CD14-positive monocyte (primary cell): ENCODE measurements at regions not wholly inside any gene's neighbourhood (a gene's known extent, or its start where the extent isn't known, plus 50 kb on each side); places are given as distances from the start of the nearest gene placed in this dataset.

Source experiments
- DNase-seq, 3 donors: peaks; one replicate each; pipeline ENCODE4 v3.0.0-alpha.2; 2011 to 2022
- H2AFZ ChIP-seq: 2 replicates; pipeline ENCODE4 v1.6.0; 2012; ENCODE audit warnings: mild to moderate bottlenecking, low read depth, low read length, inconsistent platforms; ENCODE audit not compliant: insufficient read depth, poor library complexity, severe bottlenecking
- H3K27ac ChIP-seq, 2 donors: 1 replicate in 1 of 2; 2 replicates in 1 of 2; pipeline ENCODE4 v1.5.1; 2012 to 2013; ENCODE audit warnings: low read length in 2 of 2, control low read depth in 1 of 2, inconsistent platforms in 1 of 2, low read depth in 1 of 2, mild to moderate bottlenecking in 1 of 2
- H3K27me3 ChIP-seq, 2 donors: one replicate each; pipeline versions ENCODE4 v1.6.0 to v1.6.1; 2011 to 2013; ENCODE audit warnings: low read length in 2 of 2; ENCODE audit not compliant: control insufficient read depth in 2 of 2, insufficient read depth in 2 of 2
- H3K36me3 ChIP-seq, 2 donors: replicated peaks in 1 of 2; 1 replicate in 1 of 2; 2 replicates in 1 of 2; pipeline versions ENCODE4 v1.5.1 to v1.6.1; 2012 to 2013; ENCODE audit warnings: low read length in 2 of 2, control low read depth in 1 of 2, inconsistent platforms in 1 of 2, mild to moderate bottlenecking in 1 of 2; ENCODE audit not compliant: insufficient read depth in 2 of 2, control insufficient read depth in 1 of 2
- H3K4me1 ChIP-seq, 2 donors: 1 replicate in 1 of 2; 2 replicates in 1 of 2; pipeline versions ENCODE4 v1.5.1 to v1.6.1; 2012 to 2013; ENCODE audit warnings: low read length in 2 of 2, control low read depth in 1 of 2, inconsistent platforms in 1 of 2, mild to moderate bottlenecking in 1 of 2, moderate library complexity in 1 of 2; ENCODE audit not compliant: insufficient read depth in 2 of 2, control insufficient read depth in 1 of 2
- H3K4me2 ChIP-seq: replicated peaks from 2 replicates; pipeline ENCODE3; 2012; ENCODE audit warnings: low read length, moderate library complexity, mild to moderate bottlenecking; ENCODE audit not compliant: poor library complexity, severe bottlenecking; ENCODE audit errors: extremely low read depth
- H3K4me3 ChIP-seq, 3 experiments: fragments of 200-600 bp in 1 of 3; sonication (generic) in 1 of 3; replicated peaks in 1 of 3; 1 replicate in 2 of 3; 2 replicates in 1 of 3; pipeline ENCODE4 v1.5.1; 2011 to 2013; ENCODE audit warnings: low read length in 3 of 3, mild to moderate bottlenecking in 3 of 3, control low read depth in 2 of 3, low read depth in 2 of 3, inconsistent platforms in 1 of 3, moderate library complexity in 1 of 3
- H3K79me2 ChIP-seq: 2 replicates; pipeline ENCODE4 v1.6.0; 2012; ENCODE audit warnings: mild to moderate bottlenecking, control low read depth, inconsistent platforms, low read length, moderate library complexity; ENCODE audit not compliant: insufficient read depth
- H3K9ac ChIP-seq: 2 replicates; pipeline ENCODE4 v1.6.0; 2017; ENCODE audit warnings: low read length, mild to moderate bottlenecking; ENCODE audit not compliant: insufficient read depth, poor library complexity, severe bottlenecking
- H3K9me3 ChIP-seq, 2 donors: replicated peaks in 1 of 2; 1 replicate in 1 of 2; 2 replicates in 1 of 2; pipeline versions ENCODE4 v1.5.1 to v1.6.1; 2012 to 2013; ENCODE audit warnings: low read length in 2 of 2, control low read depth in 1 of 2; ENCODE audit not compliant: control insufficient read depth in 1 of 2, insufficient read depth in 1 of 2
- H4K20me1 ChIP-seq: 2 replicates; pipeline ENCODE4 v1.6.0; 2012; ENCODE audit warnings: mild to moderate bottlenecking, low read length, control low read depth, moderate library complexity; ENCODE audit not compliant: insufficient read depth
- H3K27ac Mint-ChIP-seq, 7 donors: one replicate each; pipeline ENCODE4 v1.8.0; 2020; ENCODE audit warnings: mild to moderate bottlenecking in 7 of 7, mixed read lengths in 7 of 7, moderate library complexity in 6 of 7, inconsistent platforms in 2 of 7
- H3K27me3 Mint-ChIP-seq, 3 donors: one replicate each; pipeline ENCODE4 v1.8.0; 2021 to 2022; ENCODE audit warnings: low read depth in 3 of 3, mild to moderate bottlenecking in 3 of 3, mixed read lengths in 3 of 3, moderate library complexity in 3 of 3, inconsistent platforms in 1 of 3
- H3K36me3 Mint-ChIP-seq, 2 donors: one replicate each; pipeline ENCODE4 v1.8.0; 2020; ENCODE audit warnings: mixed read lengths in 2 of 2, inconsistent platforms in 1 of 2, mild to moderate bottlenecking in 1 of 2
- H3K4me1 Mint-ChIP-seq: one replicate; pipeline ENCODE4 v1.8.0; 2020; ENCODE audit warnings: mild to moderate bottlenecking, mixed read lengths
- H3K4me3 Mint-ChIP-seq, 2 donors: one replicate each; pipeline ENCODE4 v1.8.0; 2020; ENCODE audit warnings: mild to moderate bottlenecking in 2 of 2, mixed read lengths in 2 of 2, moderate library complexity in 1 of 2
- H3K9me3 Mint-ChIP-seq, 7 donors: one replicate each; pipeline ENCODE4 v1.8.0; 2020 to 2022; ENCODE audit warnings: mixed read lengths in 7 of 7, mild to moderate bottlenecking in 6 of 7, moderate library complexity in 6 of 7, inconsistent platforms in 2 of 7
- CTCF ChIP-seq: fragments of 200-600 bp; IDR thresholded peaks from one replicate; pipeline ENCODE4 v1.8.0; 2022; ENCODE audit warnings: antibody characterized with exemption, mild to moderate bottlenecking
- WGBS: methylation state at CpG from one replicate; pipeline ENCODE4 v1.1.5; 2013; ENCODE audit warnings: missing lambda C conversion rate; ENCODE audit not compliant: insufficient coverage; 5-methylcytosine and 5-hydroxymethylcytosine counted together
- intact Hi-C, 2 donors: fragments of 100-400 bp; cut with micrococcal nuclease; formaldehyde crosslinking; loops; one replicate each; pipeline versions ENCODE4 v1.15.0 to v1.15.1; 2023

DNA sequence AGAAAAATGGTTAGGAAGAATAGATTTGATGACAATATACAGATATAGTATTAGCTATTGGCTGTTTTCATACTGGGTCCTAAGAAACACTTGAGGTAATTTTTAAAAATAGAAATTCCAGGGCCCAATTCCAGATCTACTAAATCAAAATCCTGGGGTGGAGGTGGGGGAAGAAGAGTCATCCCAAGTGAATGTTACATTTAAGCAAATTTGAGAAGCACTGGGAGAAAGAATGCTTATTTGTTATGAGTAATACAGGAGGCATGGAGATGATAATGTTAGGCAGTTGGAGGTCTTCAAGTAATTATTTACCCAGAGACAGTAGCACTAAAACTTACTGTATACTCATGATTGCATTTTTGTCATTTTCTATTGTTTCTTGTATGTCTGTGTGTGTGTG is 93.0 kb upstream of the DAB2 start:
- Histone ChIP-seq H3K9me3 (no peaks in the 10 kb centered on the region), H3K27ac (no peak overlapping the region), H3K4me1 (peaks cover 3 to 4% of the 10 kb centered on the region in 2 donors), H3K79me2 (no peaks in the 10 kb centered on the region), H3K36me3 (no peaks in the 10 kb centered on the region), H3K27me3 (no peaks in the 10 kb centered on the region), H3K4me2 (no peak overlapping the region), H3K9ac (no peak overlapping the region), H3K4me3 (no peak overlapping the region), H2AFZ (no peak overlapping the region), H4K20me1 (no peaks in the 10 kb centered on the region)
- intact Hi-C loops, result no loop called here
- H3K4me3 Mint-ChIP-seq, result no peak overlapping the region
- TF ChIP-seq CTCF, result no peak
- no peaks in the 10 kb centered on the region for H3K36me3 Mint-ChIP-seq
- no peak overlapping the region for H3K27ac Mint-ChIP-seq
- H3K9me3 Mint-ChIP-seq, result peaks cover 0 to 4% (median 0%) of the 10 kb centered on the region in 7 donors
- H3K4me1 Mint-ChIP-seq, result peaks cover 12% of the 10 kb centered on the region
- DNase-seq, result no peak
- no peaks in the 10 kb centered on the region for H3K27me3 Mint-ChIP-seq

DNA sequence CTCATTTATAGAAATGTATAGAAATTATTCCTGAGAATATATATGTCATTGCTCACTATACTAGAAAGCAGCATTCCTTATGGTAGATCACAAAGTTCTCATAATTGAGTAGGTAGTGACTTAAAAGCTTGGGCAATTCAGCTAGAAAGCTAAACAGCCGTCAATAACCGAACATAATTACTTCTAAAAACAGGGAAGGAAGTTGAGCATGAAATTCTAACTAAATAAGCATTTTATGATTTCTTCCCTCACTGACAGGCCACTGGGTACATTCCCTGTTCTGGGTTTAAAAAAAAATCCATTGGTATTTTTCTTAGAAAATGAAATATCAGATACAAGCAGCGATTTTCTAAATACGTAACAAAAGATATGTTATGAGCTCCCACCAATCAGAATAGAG is 91.1 kb upstream of the DAB2 start:
- Histone ChIP-seq H3K9me3 (no peaks in the 10 kb centered on the region), H4K20me1 (no peaks in the 10 kb centered on the region), H3K4me1 (peaks cover 3 to 4% of the 10 kb centered on the region in 2 donors), H3K79me2 (no peaks in the 10 kb centered on the region), H3K27ac (no peak overlapping the region), H3K4me2 (no peak overlapping the region), H2AFZ (no peak overlapping the region), H3K36me3 (no peaks in the 10 kb centered on the region), H3K4me3 (no peak overlapping the region), H3K27me3 (no peaks in the 10 kb centered on the region), H3K9ac (no peak overlapping the region)
- intact Hi-C loops, result no loop called here
- Mint-ChIP-seq H3K9me3 (peaks cover 0 to 2% (median 0%) of the 10 kb centered on the region in 7 donors), H3K36me3 (no peaks in the 10 kb centered on the region), H3K27ac (no peak overlapping the region), H3K4me1 (peaks cover 12% of the 10 kb centered on the region), H3K4me3 (no peak overlapping the region), H3K27me3 (no peaks in the 10 kb centered on the region)
- WGBS, result no CpG with 5 or more reads among the region's 4 CpGs
- DNase-seq, result no peak
- TF ChIP-seq CTCF, result no peak
